H1 (cell line): ENCODE measurements at regions not wholly inside any gene's neighbourhood (a gene's known extent, or its start where the extent isn't known, plus 50 kb on each side); places are given as distances from the start of the nearest gene placed in this dataset.

Experiments
- ATF2 ChIP-seq: IDR thresholded peaks from 2 replicates; pipeline ENCODE4 v1.6.1; 2012; ENCODE audit warnings: low read length, inconsistent platforms
- CTCF ChIP-seq, 3 experiments: IDR thresholded peaks; 1 replicate in 2 of 3; 2 replicates in 1 of 3; pipeline versions ENCODE4 v1.5.1 to v1.6.1; 2011; ENCODE audit warnings: low read length in 3 of 3, mild to moderate bottlenecking in 3 of 3, inconsistent platforms in 2 of 3, low read depth in 1 of 3, moderate library complexity in 1 of 3; ENCODE audit not compliant: insufficient read depth in 1 of 3; ENCODE audit errors: control extremely low read depth in 1 of 3
- EP300 ChIP-seq, 2 experiments: IDR thresholded peaks; 1 replicate in 1 of 2; 2 replicates in 1 of 2; pipeline ENCODE4 v1.6.1; 2011 to 2012; ENCODE audit warnings: low read depth in 2 of 2, low read length in 2 of 2, mild to moderate bottlenecking in 2 of 2, borderline replicate concordance in 1 of 2, inconsistent platforms in 1 of 2, moderate library complexity in 1 of 2
- EZH2 ChIP-seq: fragments of 200-600 bp; sonication (generic); IDR thresholded peaks from 2 replicates; pipeline ENCODE4 v1.7.1; 2012; ENCODE audit warnings: low read depth, mild to moderate bottlenecking, moderate library complexity, low read length, inconsistent platforms; ENCODE audit not compliant: severe bottlenecking
- HDAC2 ChIP-seq, 2 experiments: fragments of 300-600 bp in 1 of 2; sonication (generic) in 1 of 2; IDR thresholded peaks; 2 replicates each; pipeline ENCODE4 v1.6.1; 2011 to 2012; ENCODE audit warnings: low read depth in 2 of 2, low read length in 2 of 2, mild to moderate bottlenecking in 2 of 2, moderate library complexity in 2 of 2, borderline replicate concordance in 1 of 2, inconsistent platforms in 1 of 2
- KDM1A ChIP-seq: fragments of 200-600, 300-600 bp; sonication (generic); IDR thresholded peaks from 2 replicates; pipeline ENCODE4 v1.7.1; 2016; ENCODE audit warnings: mild to moderate bottlenecking, low read length, borderline replicate concordance
- KDM5A ChIP-seq: fragments of 200-600 bp; IDR thresholded peaks from 2 replicates; pipeline ENCODE4 v1.7.1; 2012; ENCODE audit warnings: mild to moderate bottlenecking, low read length, inconsistent platforms, mixed read lengths
- MAX ChIP-seq: IDR thresholded peaks from 2 replicates; pipeline ENCODE4 v1.6.1; 2012; ENCODE audit warnings: inconsistent platforms
- NANOG ChIP-seq: IDR thresholded peaks from 2 replicates; pipeline ENCODE4 v1.6.1; 2011; ENCODE audit warnings: low read length, low read depth, mild to moderate bottlenecking, inconsistent platforms; ENCODE audit not compliant: insufficient read depth, poor library complexity, severe bottlenecking
- POLR2A ChIP-seq, 2 experiments: IDR thresholded peaks; 1 replicate in 1 of 2; 2 replicates in 1 of 2; pipeline ENCODE4 v1.6.1; 2011; ENCODE audit warnings: low read depth in 2 of 2, low read length in 2 of 2, mild to moderate bottlenecking in 2 of 2; ENCODE audit errors: control extremely low read depth in 1 of 2
- RAD21 ChIP-seq, 2 experiments: IDR thresholded peaks in 1 of 2; conservative IDR thresholded peaks in 1 of 2; 2 replicates each; pipeline ENCODE4 v1.6.1; 2011; ENCODE audit warnings: low read depth in 2 of 2, low read length in 2 of 2, improper control_type of control experiment in 1 of 2, inconsistent platforms in 1 of 2, mild to moderate bottlenecking in 1 of 2, moderate library complexity in 1 of 2
- RFX5 ChIP-seq: IDR thresholded peaks from 2 replicates; pipeline ENCODE4 v1.6.1; 2011; ENCODE audit warnings: low read depth, low read length, improper control_type of control experiment, borderline replicate concordance
- USF2 ChIP-seq: IDR thresholded peaks from 2 replicates; pipeline ENCODE4 v1.6.1; 2011; ENCODE audit warnings: low read length, improper control_type of control experiment

- no peak for TF ChIP-seq KDM1A
- no peak for TF ChIP-seq POLR2A (IDR thresholded peaks at IDR 0.05; ENCODE audit: control extremely low read depth in 1 of 2, low read depth in 2 of 2, low read length in 2 of 2)
- no peak for TF ChIP-seq HDAC2 (IDR thresholded peaks at IDR 0.05; ENCODE audit: borderline replicate concordance in 1 of 2, low read depth in 2 of 2, low read length in 2 of 2)
- no peak for TF ChIP-seq ATF2
- no peak for TF ChIP-seq CTCF (IDR thresholded peaks at IDR 0.05; ENCODE audit: control extremely low read depth in 1 of 3, insufficient read depth in 1 of 3, low read depth in 1 of 3, low read length in 3 of 3)
- no peak for TF ChIP-seq EZH2
- TF ChIP-seq NANOG: no peak
- no peak for TF ChIP-seq MAX
- no peak for TF ChIP-seq EP300 (IDR thresholded peaks at IDR 0.05; ENCODE audit: borderline replicate concordance in 1 of 2, low read depth in 2 of 2, low read length in 2 of 2)
- no peak for TF ChIP-seq RAD21 (IDR thresholded peaks at IDR 0.05 in 1 of 2, conservative IDR thresholded peaks at IDR 0.05 in 1 of 2; ENCODE audit: low read depth in 2 of 2, low read length in 2 of 2)
- no peak for TF ChIP-seq KDM5A
- TF ChIP-seq RFX5: no peak
- TF ChIP-seq USF2: no peak
Observed at GRCh38 chr1:69404486-69404885, 163.2 kb upstream of the LRRC7 start.
